ENCODE measurements at regions not wholly inside any gene's neighbourhood (a gene's known extent, or its start where the extent isn't known, plus 50 kb on each side); places are given as distances from the start of the nearest gene placed in this dataset.

- no peak for TF ChIP-seq POLR2A (IDR thresholded peaks at IDR 0.05)
- TF ChIP-seq CTCF (IDR thresholded peaks at IDR 0.05), result no peak
These were observed 94.7 kb upstream of the PRSS58 start for GRCh38 chr7:142352543-142352942.

All from breast epithelium (tissue), 3 donors.